ENCODE measurements at regions not wholly inside any gene's neighbourhood (a gene's known extent, or its start where the extent isn't known, plus 50 kb on each side); places are given as distances from the start of the nearest gene placed in this dataset.

DNA sequence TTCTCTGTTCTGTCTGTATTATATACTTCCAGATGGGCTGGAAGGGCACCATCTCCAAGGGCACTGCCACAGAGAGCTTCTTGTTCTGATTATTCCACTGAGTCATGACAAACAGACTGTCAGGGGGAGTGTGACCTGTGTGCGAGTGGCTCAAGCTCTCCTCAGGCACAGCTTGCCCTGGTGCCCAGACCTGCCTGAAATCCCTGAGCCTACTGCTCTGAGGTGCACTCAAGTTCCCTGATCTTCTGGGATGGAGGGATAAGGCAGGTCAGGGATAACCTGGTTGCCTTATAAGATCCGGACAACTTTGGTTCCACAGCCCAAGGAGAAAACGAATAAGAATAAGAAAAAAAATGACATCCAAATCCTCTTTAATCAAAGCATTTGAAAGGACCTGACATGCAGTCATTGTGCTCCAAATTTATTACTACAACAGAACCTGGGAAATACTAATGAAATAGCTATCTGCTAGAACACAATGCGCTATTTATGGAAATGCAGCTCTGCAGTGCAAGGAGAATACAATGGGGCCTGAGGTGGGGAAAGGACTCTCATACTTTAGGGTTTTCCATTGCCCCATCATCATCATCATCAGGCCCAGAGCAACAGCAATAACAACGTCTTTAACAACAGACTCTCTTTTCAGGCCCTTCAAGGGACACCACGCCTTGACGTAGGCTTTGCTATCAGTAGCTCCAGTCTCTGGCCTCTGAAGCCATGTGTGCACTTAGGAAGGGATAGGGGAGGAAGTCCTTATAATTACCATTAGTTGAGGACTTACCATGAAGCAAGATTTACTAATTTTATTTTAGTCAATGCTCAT, 217.1 kb upstream of the KIRREL3 start:
- no peak for DNase-seq (ENCODE audit: low read depth, low spot score)
- Mint-ChIP-seq H3K4me1 (no peaks in the 10 kb centered on the region), H3K9me3 (no peaks in the 10 kb centered on the region), H3K4me3 (no peak overlapping the region), H3K27ac (ENCODE audit: unreplicated experiment) (no peak overlapping the region), H3K36me3 (ENCODE audit: low read depth) (no peaks in the 10 kb centered on the region), H3K27me3 (ENCODE audit: low read depth) (no peaks in the 10 kb centered on the region)
- TF ChIP-seq, protein P1, sequence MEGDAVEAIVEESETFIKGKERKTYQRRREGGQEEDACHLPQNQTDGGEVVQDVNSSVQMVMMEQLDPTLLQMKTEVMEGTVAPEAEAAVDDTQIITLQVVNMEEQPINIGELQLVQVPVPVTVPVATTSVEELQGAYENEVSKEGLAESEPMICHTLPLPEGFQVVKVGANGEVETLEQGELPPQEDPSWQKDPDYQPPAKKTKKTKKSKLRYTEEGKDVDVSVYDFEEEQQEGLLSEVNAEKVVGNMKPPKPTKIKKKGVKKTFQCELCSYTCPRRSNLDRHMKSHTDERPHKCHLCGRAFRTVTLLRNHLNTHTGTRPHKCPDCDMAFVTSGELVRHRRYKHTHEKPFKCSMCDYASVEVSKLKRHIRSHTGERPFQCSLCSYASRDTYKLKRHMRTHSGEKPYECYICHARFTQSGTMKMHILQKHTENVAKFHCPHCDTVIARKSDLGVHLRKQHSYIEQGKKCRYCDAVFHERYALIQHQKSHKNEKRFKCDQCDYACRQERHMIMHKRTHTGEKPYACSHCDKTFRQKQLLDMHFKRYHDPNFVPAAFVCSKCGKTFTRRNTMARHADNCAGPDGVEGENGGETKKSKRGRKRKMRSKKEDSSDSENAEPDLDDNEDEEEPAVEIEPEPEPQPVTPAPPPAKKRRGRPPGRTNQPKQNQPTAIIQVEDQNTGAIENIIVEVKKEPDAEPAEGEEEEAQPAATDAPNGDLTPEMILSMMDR (conservative IDR thresholded peaks at IDR 0.05) = no peak

DNA sequence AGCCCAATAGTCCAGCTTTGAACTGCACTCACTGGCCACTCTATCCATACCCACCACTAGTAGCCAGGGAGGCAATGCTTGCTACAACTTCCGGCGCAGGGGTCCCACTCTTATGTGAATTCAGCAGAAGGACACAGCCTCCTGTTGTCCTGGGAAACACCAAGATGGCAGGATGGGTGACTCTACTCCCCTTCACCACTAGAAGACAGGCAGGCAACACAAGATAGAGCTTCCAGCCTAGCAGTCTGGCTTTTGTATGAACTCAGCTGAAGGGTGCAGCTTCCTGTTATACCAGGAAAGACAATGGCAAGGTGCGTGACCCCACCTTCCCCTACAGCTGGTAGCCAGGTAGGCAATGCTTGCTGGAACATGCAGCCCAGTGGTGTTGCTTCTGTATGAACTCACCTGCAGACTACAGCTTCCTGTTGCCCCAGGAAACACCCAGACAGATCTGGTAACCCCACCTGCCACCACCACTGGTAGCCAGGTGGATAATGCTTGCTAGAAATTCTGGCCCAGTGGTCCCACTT, 205.2 kb upstream of the KIRREL3 start:
- TF ChIP-seq, protein P1 (conservative IDR thresholded peaks at IDR 0.05) = no peak
- Mint-ChIP-seq H3K27ac (ENCODE audit: unreplicated experiment) (no peak overlapping the region), H3K4me3 (no peak overlapping the region), H3K4me1 (no peaks in the 10 kb centered on the region), H3K27me3 (ENCODE audit: low read depth) (peaks cover 3% of the 10 kb centered on the region), H3K9me3 (peaks cover 24% of the 10 kb centered on the region), H3K36me3 (ENCODE audit: low read depth) (peaks cover 7% of the 10 kb centered on the region)
- no peak for DNase-seq (ENCODE audit: low read depth, low spot score)

DNA sequence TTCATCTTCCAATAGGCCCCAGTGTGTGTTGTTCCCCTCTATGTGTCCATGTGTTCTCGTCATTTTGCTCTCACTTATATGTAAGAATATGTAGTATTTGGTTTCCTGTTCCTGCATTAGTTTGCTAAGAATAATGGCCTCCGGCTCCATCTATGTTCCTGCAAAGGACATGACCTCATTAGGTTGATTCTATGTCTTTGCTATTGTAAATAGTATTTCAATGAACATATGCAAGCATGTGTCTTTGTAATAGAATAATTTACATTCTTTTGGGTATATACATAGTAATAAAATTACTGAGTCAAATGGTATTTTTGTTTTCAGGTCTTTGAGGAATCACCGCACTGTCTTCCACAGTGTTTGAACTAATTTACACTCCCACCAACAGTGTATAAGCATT, 202.9 kb upstream of the KIRREL3 start:
- Mint-ChIP-seq H3K4me1 (no peaks in the 10 kb centered on the region), H3K36me3 (ENCODE audit: low read depth) (no peaks in the 10 kb centered on the region), H3K27ac (ENCODE audit: unreplicated experiment) (no peak overlapping the region), H3K27me3 (ENCODE audit: low read depth) (peaks cover 8% of the 10 kb centered on the region), H3K9me3 (peaks cover 13% of the 10 kb centered on the region), H3K4me3 (no peak overlapping the region)
- DNase-seq (ENCODE audit: low read depth, low spot score) = no peak
- TF ChIP-seq, protein P1 (conservative IDR thresholded peaks at IDR 0.05) = no peak

DNA sequence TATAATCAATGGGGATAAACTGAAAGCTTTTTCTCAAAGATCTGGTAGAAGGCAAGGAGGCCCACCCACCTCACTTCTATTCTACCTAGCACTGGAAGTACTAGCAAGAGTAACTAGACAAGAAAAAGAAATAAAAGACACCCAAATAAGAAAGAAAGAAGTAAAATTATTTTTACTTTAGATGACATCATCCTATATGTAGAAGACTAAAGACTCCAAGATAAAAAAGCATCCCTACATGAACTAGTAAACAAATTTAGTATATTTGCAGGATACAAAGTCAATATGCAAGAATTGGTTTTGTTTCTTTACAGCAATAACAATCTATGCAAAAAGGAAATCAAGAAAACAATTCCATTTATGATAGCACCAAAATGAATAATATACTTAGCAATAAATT, 201.5 kb upstream of the KIRREL3 start:
- Mint-ChIP-seq H3K4me3 (no peak overlapping the region), H3K27me3 (ENCODE audit: low read depth) (peaks cover 8% of the 10 kb centered on the region), H3K36me3 (ENCODE audit: low read depth) (no peaks in the 10 kb centered on the region), H3K27ac (ENCODE audit: unreplicated experiment) (no peak overlapping the region), H3K4me1 (no peaks in the 10 kb centered on the region), H3K9me3 (peaks cover 7% of the 10 kb centered on the region)
- TF ChIP-seq, protein P1 (conservative IDR thresholded peaks at IDR 0.05) = no peak
- DNase-seq (ENCODE audit: low read depth, low spot score) = no peak

DNA sequence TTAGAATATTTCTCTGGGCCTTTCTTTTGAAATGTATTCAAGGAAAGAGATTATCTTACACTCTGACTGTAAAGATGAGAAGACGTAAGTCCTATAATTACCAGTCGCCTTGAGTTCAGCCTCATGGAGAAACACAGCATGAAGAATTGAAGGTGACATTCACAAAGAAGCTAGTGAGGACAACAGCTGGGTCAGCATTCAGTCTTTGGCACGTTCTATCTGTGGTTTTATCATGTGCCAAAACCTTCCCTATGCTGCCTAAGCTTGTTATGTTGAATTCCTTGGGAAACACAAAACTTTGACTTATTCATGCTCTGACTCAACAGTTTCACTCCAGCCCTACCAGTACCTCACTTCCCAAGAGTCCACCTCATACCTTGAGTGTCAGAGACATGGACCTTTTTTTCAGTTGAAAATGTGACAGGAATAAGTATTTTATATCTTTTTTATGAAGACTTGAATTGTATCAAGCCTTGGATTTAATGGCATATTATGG, 198.8 kb upstream of the KIRREL3 start:
- H3K36me3 Mint-ChIP-seq (ENCODE audit: low read depth) = no peaks in the 10 kb centered on the region
- H3K9me3 Mint-ChIP-seq = peaks cover 4% of the 10 kb centered on the region
- no peak for DNase-seq (ENCODE audit: low read depth, low spot score)
- peaks cover 10% of the 10 kb centered on the region for H3K4me1 Mint-ChIP-seq
- H3K27me3 Mint-ChIP-seq (ENCODE audit: low read depth) = peaks cover 12% of the 10 kb centered on the region
- H3K27ac Mint-ChIP-seq (ENCODE audit: unreplicated experiment) = no peak overlapping the region
- TF ChIP-seq, protein P1 (conservative IDR thresholded peaks at IDR 0.05) = no peak
- H3K4me3 Mint-ChIP-seq = no peak overlapping the region

All from neural crest cell (in vitro differentiated cells).